ENCODE measurements at regions not wholly inside any gene's neighbourhood (a gene's known extent, or its start where the extent isn't known, plus 50 kb on each side); places are given as distances from the start of the nearest gene placed in this dataset.

DNA sequence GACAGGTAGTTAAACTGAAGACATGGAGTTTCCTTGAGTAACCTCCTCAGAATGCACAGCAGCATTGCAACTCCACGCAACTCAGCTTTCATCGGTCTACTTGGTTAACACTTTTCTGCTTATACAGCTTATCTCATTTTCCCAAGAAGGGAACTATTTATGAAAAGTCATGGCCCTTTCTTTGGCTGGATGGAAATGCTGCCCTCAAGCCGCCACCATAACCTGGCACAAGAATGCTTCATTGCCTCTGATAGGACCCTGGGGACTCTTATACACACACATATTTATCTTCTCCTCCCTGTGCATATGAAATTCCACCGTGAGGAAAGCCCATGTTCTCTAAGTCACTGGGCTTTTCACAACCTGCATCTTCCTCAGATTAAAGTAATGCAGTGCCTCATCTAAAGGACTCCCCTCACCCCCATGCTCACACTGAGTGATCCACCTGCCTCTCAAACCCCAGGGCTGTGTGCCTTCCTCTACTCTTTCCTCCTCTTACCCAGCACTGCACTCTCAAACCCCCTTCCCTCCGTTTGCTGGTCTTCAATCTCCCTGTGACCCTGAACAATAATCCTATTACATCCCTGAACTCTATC, 192.0 kb upstream of the HNRNPA3 start:
- TF ChIP-seq POLR2AphosphoS5 (IDR thresholded peaks at IDR 0.05) (no peak), CTCF (IDR thresholded peaks at IDR 0.05) (no peak), EP300 (IDR thresholded peaks at IDR 0.05) (no peak), POLR2A (IDR thresholded peaks at IDR 0.05) (no peak)

All from stomach (tissue), 4 donors.